GM10248 (cell line): ENCODE measurements at regions not wholly inside any gene's neighbourhood (a gene's known extent, or its start where the extent isn't known, plus 50 kb on each side); places are given as distances from the start of the nearest gene placed in this dataset.

Experiments used
- CTCF ChIA-PET: fragments of 300-600 bp; sonication (Branson Sonifier 250); formaldehyde crosslinking; extraction: SDS; loops from one replicate; lab custom pipeline; 2021; ENCODE audit warnings: antibody characterized with exemption; lab: Yijun Ruan, JAX
- POLR2A ChIA-PET: fragments of 350-650 bp; sonication (Branson Sonifier 250); formaldehyde crosslinking; extraction: SDS; loops from one replicate; lab custom pipeline; 2020; ENCODE audit warnings: antibody characterized with exemption; lab: Yijun Ruan, JAX
- DNase-seq: peaks from one replicate; pipeline ENCODE4 v3.0.0; 2012; ENCODE audit errors: extremely low spot score
- TF ChIP-seq, protein P1 (sequence below): IDR thresholded peaks from 2 replicates; pipeline ENCODE4 v1.5.1; 2012; ENCODE audit warnings: mild to moderate bottlenecking, low read depth; ENCODE audit errors: extremely low read depth, missing control alignments, control extremely low read depth

- no peak for DNase-seq
- CTCF ChIA-PET: interaction anchor here (1.0 to 2.0 kb wide), 4 partner anchors 9 to 54 kb away, joined by 3 to 6 read pairs (median 4); no protein-coding TSS in a partner anchor
- POLR2A ChIA-PET: no interaction called here
- TF ChIP-seq, protein P1, sequence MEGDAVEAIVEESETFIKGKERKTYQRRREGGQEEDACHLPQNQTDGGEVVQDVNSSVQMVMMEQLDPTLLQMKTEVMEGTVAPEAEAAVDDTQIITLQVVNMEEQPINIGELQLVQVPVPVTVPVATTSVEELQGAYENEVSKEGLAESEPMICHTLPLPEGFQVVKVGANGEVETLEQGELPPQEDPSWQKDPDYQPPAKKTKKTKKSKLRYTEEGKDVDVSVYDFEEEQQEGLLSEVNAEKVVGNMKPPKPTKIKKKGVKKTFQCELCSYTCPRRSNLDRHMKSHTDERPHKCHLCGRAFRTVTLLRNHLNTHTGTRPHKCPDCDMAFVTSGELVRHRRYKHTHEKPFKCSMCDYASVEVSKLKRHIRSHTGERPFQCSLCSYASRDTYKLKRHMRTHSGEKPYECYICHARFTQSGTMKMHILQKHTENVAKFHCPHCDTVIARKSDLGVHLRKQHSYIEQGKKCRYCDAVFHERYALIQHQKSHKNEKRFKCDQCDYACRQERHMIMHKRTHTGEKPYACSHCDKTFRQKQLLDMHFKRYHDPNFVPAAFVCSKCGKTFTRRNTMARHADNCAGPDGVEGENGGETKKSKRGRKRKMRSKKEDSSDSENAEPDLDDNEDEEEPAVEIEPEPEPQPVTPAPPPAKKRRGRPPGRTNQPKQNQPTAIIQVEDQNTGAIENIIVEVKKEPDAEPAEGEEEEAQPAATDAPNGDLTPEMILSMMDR: no peak
Observed at GRCh38 chr5:34576891-34577666, 79.0 kb upstream of the RAI14 start.

DNA sequence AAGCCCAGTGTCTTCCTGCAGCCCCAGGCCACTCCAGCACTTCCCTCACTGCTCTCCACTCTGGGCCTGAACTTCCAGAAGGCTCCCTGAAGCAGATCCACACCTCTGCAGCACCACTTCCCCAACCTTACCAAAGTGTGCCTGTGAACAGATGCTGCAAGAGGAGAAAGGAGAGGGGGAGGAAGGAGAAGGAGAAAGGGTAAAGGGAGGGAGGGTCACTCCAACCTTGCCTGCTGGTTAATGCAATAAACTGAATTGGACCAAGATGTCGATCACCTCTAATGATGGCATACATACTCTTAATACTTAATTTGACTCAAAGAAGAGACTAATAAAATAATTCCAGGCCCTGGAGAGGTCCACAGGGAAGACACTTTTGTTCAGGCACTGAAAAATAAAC is 77.2 kb upstream of the RAI14 start:
- ChIA-PET CTCF (interaction anchor here (0.8 to 2.0 kb wide), 2 partner anchors 48 to 107 kb away, joined by 3 to 4 read pairs; no protein-coding TSS in a partner anchor), POLR2A (no interaction called here)
- no peak for DNase-seq
- TF ChIP-seq, protein P1: no peak

GRCh38 chr5:34580983-34581382 is 75.1 kb upstream of the RAI14 start:
- no peak for DNase-seq
- TF ChIP-seq, protein P1: no peak
- CTCF ChIA-PET: interaction anchor here (1.2 kb wide), 1 partner anchor 31 kb away, joined by 3 read pairs; no protein-coding TSS in a partner anchor
- POLR2A ChIA-PET: no interaction called here

DNA sequence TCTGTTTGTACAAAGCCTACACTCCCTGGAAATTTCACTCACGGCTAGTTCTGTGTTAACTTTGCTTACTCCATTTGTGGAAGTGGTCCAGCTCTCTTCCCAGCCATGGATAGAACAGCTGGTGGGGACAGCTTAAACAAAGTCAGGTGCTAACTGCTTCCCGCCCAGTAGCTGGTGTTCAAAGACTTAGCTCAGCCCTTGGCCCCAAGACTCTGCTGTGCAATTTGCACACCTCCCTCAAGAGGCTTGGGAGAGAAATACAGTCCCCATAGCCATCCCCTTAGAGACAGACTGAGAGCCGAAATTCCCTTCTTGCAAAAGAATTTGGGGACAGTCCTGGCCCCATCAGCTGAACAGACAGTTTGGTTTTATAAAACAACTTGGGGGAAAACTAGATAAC is 73.8 kb upstream of the RAI14 start:
- DNase-seq: no peak
- ChIA-PET CTCF (no interaction called here), POLR2A (no interaction called here)
- TF ChIP-seq, protein P1: no peak

- POLR2A ChIA-PET: no interaction called here
- CTCF ChIA-PET: no interaction called here
- DNase-seq: no peak
- TF ChIP-seq, protein P1: no peak
Observed at GRCh38 chr5:34583167-34583566, 73.0 kb upstream of the RAI14 start.

DNA sequence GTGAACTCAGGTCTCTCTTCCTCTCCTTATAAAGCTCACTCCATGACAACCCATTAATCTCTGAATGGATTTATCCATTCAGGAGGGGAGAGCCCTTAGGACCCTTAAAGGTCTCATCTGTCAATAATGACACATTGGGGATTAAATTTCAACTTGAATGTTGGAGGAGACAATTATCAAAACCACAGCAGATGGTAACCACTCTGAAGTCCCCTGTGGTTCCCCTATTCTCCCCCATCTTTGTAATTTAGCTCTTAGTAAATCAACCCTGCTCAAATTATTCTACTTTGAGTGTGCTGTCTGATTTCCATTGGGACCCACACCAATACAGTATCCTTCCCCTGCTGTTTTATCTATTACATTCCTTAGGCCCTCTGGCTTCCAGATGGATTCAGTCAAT is 72.0 kb upstream of the RAI14 start:
- DNase-seq: no peak
- POLR2A ChIA-PET: no interaction called here
- CTCF ChIA-PET: interaction anchor here (0.7 to 2.2 kb wide), 5 partner anchors 9 to 98 kb away, joined by 3 to 7 read pairs (median 3); no protein-coding TSS in a partner anchor
- TF ChIP-seq, protein P1: no peak
